SK-N-SH (cell line): ENCODE measurements at regions not wholly inside any gene's neighbourhood (a gene's known extent, or its start where the extent isn't known, plus 50 kb on each side); places are given as distances from the start of the nearest gene placed in this dataset.

ENCODE experiments used
- CHD2 ChIP-seq: fragments of 150-350 bp; IDR thresholded peaks from 2 replicates; pipeline ENCODE4 v1.6.1; 2018; ENCODE audit warnings: low read length; ENCODE audit not compliant: partially characterized antibody
- CTCF ChIP-seq: fragments of 200-600 bp; sonication (generic); IDR thresholded peaks from 2 replicates; pipeline ENCODE4 v1.6.1; 2017; ENCODE audit warnings: antibody characterized with exemption, mild to moderate bottlenecking, moderate library complexity
- EP300 ChIP-seq, 2 experiments: IDR thresholded peaks; 2 replicates each; pipeline versions ENCODE4 v1.4.0 to v1.6.1; 2012; ENCODE audit warnings: borderline replicate concordance in 1 of 2, low read depth in 1 of 2, low read length in 1 of 2
- EZH2phosphoT487 ChIP-seq: fragments of 200-600 bp; sonication (generic); IDR thresholded peaks from 2 replicates; pipeline ENCODE4 v1.6.1; 2017; ENCODE audit warnings: low read depth, mixed run types, mild to moderate bottlenecking, antibody characterized with exemption, moderate library complexity, borderline replicate concordance
- JUND ChIP-seq: IDR thresholded peaks from 2 replicates; pipeline ENCODE4 v1.4.0; 2012
- REST ChIP-seq: IDR thresholded peaks from 2 replicates; pipeline ENCODE4 v1.6.1; 2012; ENCODE audit warnings: mild to moderate bottlenecking, low read depth, low read length, moderate library complexity
- RXRA ChIP-seq: IDR thresholded peaks from 2 replicates; pipeline ENCODE4 v1.4.0; 2012; ENCODE audit warnings: low read depth, mild to moderate bottlenecking, borderline replicate concordance
- YY1 ChIP-seq: IDR thresholded peaks from 2 replicates; pipeline ENCODE4 v1.4.0; 2012; ENCODE audit warnings: low read depth, mild to moderate bottlenecking

- TF ChIP-seq JUND: no peak
- TF ChIP-seq CTCF: no peak
- no peak for TF ChIP-seq EP300 (IDR thresholded peaks at IDR 0.05; ENCODE audit: borderline replicate concordance in 1 of 2, low read depth in 1 of 2, low read length in 1 of 2)
- TF ChIP-seq EZH2phosphoT487: no peak
- no peak for TF ChIP-seq RXRA
- no peak for TF ChIP-seq YY1
- no peak for TF ChIP-seq CHD2
- no peak for TF ChIP-seq REST
These were observed 96.7 kb upstream of the DBX1 start for GRCh38 chr11:20256925-20257324.
